PC-3 (cell line): ENCODE measurements at regions not wholly inside any gene's neighbourhood (a gene's known extent, or its start where the extent isn't known, plus 50 kb on each side); places are given as distances from the start of the nearest gene placed in this dataset.

Source experiments
- ATAC-seq: fragments of 200-7000 bp; cut with Tn5 transposase; 2 replicates; pipeline ENCODE4 v1.9.1; 2020; ENCODE audit warnings: mild to moderate bottlenecking, moderate library complexity
- BruUV-seq: library from RNA; stranded (reverse); fragments of 400-500 nt; replicated peaks from 2 replicates; lab custom pipeline; 2021; lab: Mats Ljungman, UMichigan
- CTCF ChIA-PET: fragments of 300-600 bp; sonication (Branson Sonifier 250); formaldehyde crosslinking; loops from one replicate; lab custom pipeline; 2022; ENCODE audit warnings: antibody characterized with exemption; lab: Charles Lee
- POLR2A ChIA-PET: fragments of 300-600 bp; sonication (Branson Sonifier 250); formaldehyde crosslinking; loops from one replicate; lab custom pipeline; 2022; ENCODE audit warnings: antibody characterized with exemption; ENCODE audit not compliant: unreplicated experiment; lab: Charles Lee
- DNase-seq: peaks from one replicate; pipeline ENCODE4 v3.0.0-alpha.2; 2015
- H2AFZ ChIP-seq: fragments of 300-600 bp; sonication (generic); 2 replicates; pipeline ENCODE4 v1.6.0; 2016; ENCODE audit warnings: antibody characterized with exemption, low read length
- H3F3A ChIP-seq: fragments of 300-600 bp; sonication (generic); one replicate; pipeline ENCODE4 v1.6.0; 2017; ENCODE audit warnings: antibody characterized with exemption, low read length, control low read depth, mild to moderate bottlenecking; ENCODE audit not compliant: unreplicated experiment
- H3K27ac ChIP-seq: fragments of 300-600 bp; sonication (generic); 2 replicates; pipeline ENCODE4 v1.5.1; 2016; ENCODE audit warnings: mild to moderate bottlenecking, low read length
- H3K27me3 ChIP-seq: fragments of 300-600 bp; sonication (generic); 2 replicates; pipeline ENCODE4 v1.6.1; 2016; ENCODE audit warnings: low read length, mixed read lengths
- H3K36me3 ChIP-seq: fragments of 300-600 bp; sonication (generic); 2 replicates; pipeline ENCODE4 v1.6.1; 2016; ENCODE audit warnings: low read depth, mixed run types, low read length, mixed read lengths
- H3K4me1 ChIP-seq: fragments of 300-600 bp; sonication (generic); 2 replicates; pipeline ENCODE4 v1.5.1; 2016; ENCODE audit warnings: low read length; ENCODE audit not compliant: insufficient read depth
- H3K4me2 ChIP-seq: fragments of 300-600 bp; sonication (generic); 2 replicates; pipeline ENCODE4 v1.6.0; 2016; ENCODE audit warnings: low read length
- H3K4me3 ChIP-seq: fragments of 300-600 bp; sonication (generic); 2 replicates; pipeline ENCODE4 v1.5.1; 2016; ENCODE audit warnings: mild to moderate bottlenecking, low read length, mixed read lengths
- H3K79me2 ChIP-seq: fragments of 300-600 bp; sonication (generic); 2 replicates; pipeline ENCODE4 v1.6.1; 2017; ENCODE audit warnings: low read length, mixed read lengths
- H3K9ac ChIP-seq: fragments of 300-600 bp; sonication (generic); 2 replicates; pipeline ENCODE4 v1.6.0; 2016; ENCODE audit warnings: mild to moderate bottlenecking, low read length
- H3K9me2 ChIP-seq: fragments of 300-600 bp; sonication (generic); replicated peaks from 2 replicates; pipeline ENCODE4 v1.6.1; 2016; ENCODE audit warnings: mixed run types, low read length, mixed read lengths
- H3K9me3 ChIP-seq: fragments of 300-600 bp; sonication (generic); 2 replicates; pipeline ENCODE4 v1.6.1; 2016; ENCODE audit warnings: low read length, mixed read lengths
- H4K20me1 ChIP-seq: fragments of 300-600 bp; sonication (generic); 2 replicates; pipeline ENCODE4 v1.6.1; 2016; ENCODE audit warnings: low read length, mixed read lengths
- CTCF ChIP-seq: fragments of 300-600 bp; sonication (generic); conservative IDR thresholded peaks from 2 replicates; pipeline ENCODE4 v1.5.1; 2017; ENCODE audit warnings: antibody characterized with exemption, low read depth, mild to moderate bottlenecking, low read length
- EZH2 ChIP-seq: fragments of 300-600 bp; sonication (generic); IDR thresholded peaks from one replicate; pipeline ENCODE4 v1.6.1; 2017; ENCODE audit warnings: antibody characterized with exemption, mild to moderate bottlenecking, low read length; ENCODE audit not compliant: unreplicated experiment
- EZH2phosphoT487 ChIP-seq: fragments of 300-600 bp; sonication (generic); IDR thresholded peaks from 2 replicates; pipeline ENCODE4 v1.6.1; 2018; ENCODE audit warnings: mild to moderate bottlenecking, antibody characterized with exemption, low read length, borderline replicate concordance
- intact Hi-C: fragments of 100-400 bp; cut with micrococcal nuclease; formaldehyde crosslinking; loops from 2 replicates; pipeline ENCODE4 v1.9.0; 2023

- no peaks in the 10 kb centered on the region for H3K36me3 ChIP-seq
- no peak overlapping the region for H2AFZ ChIP-seq
- H3K4me1 ChIP-seq, result peaks cover 23% of the 10 kb centered on the region
- H3K27ac ChIP-seq, result no peak overlapping the region
- intact Hi-C loops, result loop anchor here (2.0 kb wide), 1 partner anchor 222 kb away; no protein-coding TSS in a partner anchor
- TF ChIP-seq CTCF (no peak), EZH2phosphoT487 (no peak), EZH2 (no peak)
- DNase-seq (no peak), ATAC-seq (peak; percentile 66)
- H3K27me3 ChIP-seq, result no peaks in the 10 kb centered on the region
- no peaks in the 10 kb centered on the region for H3K9me2 ChIP-seq
- POLR2A ChIA-PET, result no interaction called here
- H3K4me3 ChIP-seq, result no peak overlapping the region
- H4K20me1 ChIP-seq, result no peaks in the 10 kb centered on the region
- peaks cover 3% of the 10 kb centered on the region for H3F3A ChIP-seq
- BruUV-seq, result no TSS peak
- no peaks in the 10 kb centered on the region for H3K9me3 ChIP-seq
- H3K4me2 ChIP-seq, result no peak overlapping the region
- H3K79me2 ChIP-seq, result no peaks in the 10 kb centered on the region
- H3K9ac ChIP-seq, result no peak overlapping the region
- CTCF ChIA-PET, result no interaction called here
Measured at GRCh38 chr5:92330365-92330764, 947.2 kb upstream of the ARRDC3 start.

GRCh38 chr5:92329759-92330158 lies 946.6 kb upstream of the ARRDC3 start:
- no peak overlapping the region for H3K9ac ChIP-seq
- H3K79me2 ChIP-seq, result no peaks in the 10 kb centered on the region
- H3K4me1 ChIP-seq, result peaks cover 23% of the 10 kb centered on the region
- intact Hi-C loops, result loop anchor here (2.0 kb wide), 1 partner anchor 223 kb away; no protein-coding TSS in a partner anchor
- no peak overlapping the region for H3K4me3 ChIP-seq
- H3K36me3 ChIP-seq, result no peaks in the 10 kb centered on the region
- no peaks in the 10 kb centered on the region for H3K9me3 ChIP-seq
- no peak overlapping the region for H3K4me2 ChIP-seq
- H3K9me2 ChIP-seq, result no peaks in the 10 kb centered on the region
- DNase-seq (no peak), ATAC-seq (no peak)
- TF ChIP-seq CTCF (no peak), EZH2 (no peak), EZH2phosphoT487 (no peak)
- CTCF ChIA-PET, result no interaction called here
- peaks cover 3% of the 10 kb centered on the region for H3F3A ChIP-seq
- no TSS peak for BruUV-seq
- no peak overlapping the region; the same call in 1 of the 2 replicates for H3K27ac ChIP-seq
- POLR2A ChIA-PET, result no interaction called here
- H3K27me3 ChIP-seq, result no peaks in the 10 kb centered on the region
- no peaks in the 10 kb centered on the region for H4K20me1 ChIP-seq
- H2AFZ ChIP-seq, result no peak overlapping the region

GRCh38 chr5:92328584-92329259 lies 945.6 kb upstream of the ARRDC3 start:
- no peak for ATAC-seq
- no TSS peak for BruUV-seq
- Histone ChIP-seq H3F3A (peaks cover 3% of the 10 kb centered on the region), H3K9me3 (no peaks in the 10 kb centered on the region), H4K20me1 (no peaks in the 10 kb centered on the region), H3K9ac (no peak overlapping the region), H3K9me2 (no peaks in the 10 kb centered on the region), H3K79me2 (no peaks in the 10 kb centered on the region), H3K27ac (no peak overlapping the region), H3K36me3 (no peaks in the 10 kb centered on the region), H3K4me3 (no peak overlapping the region), H3K4me1 (peaks cover 23% of the 10 kb centered on the region), H3K4me2 (no peak overlapping the region), H2AFZ (no peak overlapping the region), H3K27me3 (no peaks in the 10 kb centered on the region)
- ChIA-PET CTCF (no interaction called here), POLR2A (no interaction called here)
- no peak for DNase-seq
- intact Hi-C loops, result no loop called here
- TF ChIP-seq EZH2phosphoT487 (no peak), CTCF (no peak), EZH2 (no peak)
